ENCODE measurements at regions not wholly inside any gene's neighbourhood (a gene's known extent, or its start where the extent isn't known, plus 50 kb on each side); places are given as distances from the start of the nearest gene placed in this dataset. TPM values are rescaled to one million over a fixed set of nuclear protein-coding genes. Genes with fewer than 3 reads are reported as not detected.

GRCh38 chr13:75931116-75931515 is 295.0 kb downstream of the LMO7 start:
- DNase-seq, result no peak

GRCh38 chr13:75929076-75929475 is 292.9 kb downstream of the LMO7 start:
- no peak for DNase-seq

DNA sequence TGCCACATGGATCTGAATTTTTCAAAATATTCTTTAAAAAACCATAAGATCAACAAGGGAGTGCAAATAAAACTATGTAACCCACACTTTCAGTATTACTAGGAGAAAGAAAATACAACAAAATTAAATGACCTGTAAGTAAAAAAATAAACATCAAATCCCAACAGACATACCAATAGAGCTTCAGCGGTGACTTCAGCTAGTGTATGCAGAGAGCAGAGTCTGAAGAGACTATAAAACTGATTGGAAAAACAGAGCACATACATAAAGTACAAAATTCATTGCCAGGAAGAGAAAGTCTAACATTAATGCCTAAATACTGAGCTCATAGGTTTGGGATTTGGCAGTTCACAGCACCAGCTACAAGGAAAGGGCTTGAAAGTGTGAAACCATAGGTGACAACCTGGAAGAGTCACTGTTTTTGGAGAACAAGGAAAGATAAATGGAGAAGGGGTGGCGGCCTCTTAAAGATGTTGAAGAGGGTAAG is 291.1 kb downstream of the LMO7 start:
- peak; percentile 15 for DNase-seq

DNA sequence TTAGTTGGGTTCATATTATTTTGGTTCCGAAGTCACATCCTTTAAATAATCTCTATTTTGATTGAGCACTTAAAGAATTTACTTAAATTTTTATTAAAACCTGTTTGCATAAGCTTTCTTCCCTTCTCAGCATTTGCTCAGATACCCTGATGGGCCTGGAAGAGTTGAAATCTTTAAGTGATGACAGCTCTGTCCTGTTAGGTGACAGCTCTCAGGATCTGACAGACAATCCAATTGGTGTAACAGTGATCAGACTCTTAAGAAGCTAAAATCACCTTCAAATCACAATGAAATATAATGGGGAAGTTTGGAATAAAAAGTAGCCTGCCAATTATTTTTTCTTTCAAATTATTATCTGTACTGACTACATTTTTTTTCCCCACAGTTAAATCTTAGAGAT is 284.4 kb downstream of the LMO7 start:
- no peak for DNase-seq

DNA sequence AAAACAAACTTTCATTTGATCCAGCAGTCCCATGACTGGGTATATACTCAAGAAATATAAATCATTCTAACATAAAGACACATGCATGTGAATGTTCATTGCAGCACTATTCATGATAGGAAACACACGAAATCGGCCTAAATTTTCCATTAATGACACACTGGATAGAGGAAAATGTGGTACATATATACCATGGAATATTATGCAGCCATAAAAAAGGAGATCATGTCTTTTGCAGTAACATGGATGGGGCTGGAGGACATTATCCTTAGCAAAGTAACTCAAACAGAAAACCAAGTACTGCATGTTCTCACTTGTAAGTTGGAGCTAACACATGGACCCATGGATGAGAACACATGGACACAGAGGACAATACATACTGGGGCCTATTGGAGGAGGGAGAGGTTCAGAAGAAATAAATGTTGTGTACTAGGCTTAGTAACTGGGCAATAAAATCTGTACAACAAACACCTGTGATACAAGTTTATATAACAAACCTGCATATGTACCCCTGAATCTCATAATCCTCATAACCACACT is 283.6 kb downstream of the LMO7 start:
- DNase-seq, result no peak

GRCh38 chr13:75915066-75915465 is 278.9 kb downstream of the LMO7 start:
- no peak for DNase-seq

GRCh38 chr13:75913925-75914324 is 277.8 kb downstream of the LMO7 start:
- DNase-seq, result no peak

- DNase-seq, result no peak
Observed at GRCh38 chr13:75910591-75910990, 274.5 kb downstream of the LMO7 start.

Small RNA genes in the stretch of these regions (small RNA-seq; reads per million reads assigned to genes)
- not detected for gene RN7SL571P (ENCODE audit: low replicate concordance)
